KMS-11 (cell line): ENCODE measurements at regions not wholly inside any gene's neighbourhood (a gene's known extent, or its start where the extent isn't known, plus 50 kb on each side); places are given as distances from the start of the nearest gene placed in this dataset.

ENCODE experiments used
- H2AFZ ChIP-seq: fragments of 200-600 bp; sonication (generic); 2 replicates; pipeline ENCODE4 v1.6.1; 2016; ENCODE audit warnings: antibody characterized with exemption, mixed run types, low read depth
- H3K27ac ChIP-seq: fragments of 200-600 bp; sonication (generic); 2 replicates; pipeline ENCODE4 v1.6.1; 2016; ENCODE audit warnings: mild to moderate bottlenecking, mixed run types
- H3K27me3 ChIP-seq: fragments of 200-600 bp; sonication (generic); 2 replicates; pipeline ENCODE4 v1.6.1; 2017; ENCODE audit warnings: mild to moderate bottlenecking, low read depth, mixed run types, moderate library complexity; ENCODE audit not compliant: insufficient read depth
- H3K36me3 ChIP-seq: fragments of 200-600 bp; sonication (generic); 2 replicates; pipeline ENCODE4 v1.6.1; 2017; ENCODE audit warnings: mild to moderate bottlenecking, mixed run types; ENCODE audit not compliant: insufficient read depth
- H3K4me1 ChIP-seq: fragments of 200-600 bp; sonication (generic); 2 replicates; pipeline ENCODE4 v1.6.1; 2016; ENCODE audit warnings: mild to moderate bottlenecking, low read depth, mixed run types; ENCODE audit not compliant: poor library complexity, severe bottlenecking
- H3K4me2 ChIP-seq: fragments of 200-600 bp; sonication (generic); 2 replicates; pipeline ENCODE4 v1.7.0; 2016; ENCODE audit warnings: mild to moderate bottlenecking, mixed run types
- H3K4me3 ChIP-seq: fragments of 200-600 bp; sonication (generic); IDR thresholded peaks from 2 replicates; pipeline ENCODE4 v1.6.1; 2017; ENCODE audit warnings: low read depth, low read length, mixed read lengths; ENCODE audit not compliant: insufficient read depth
- H3K79me2 ChIP-seq: fragments of 200-600 bp; sonication (generic); 2 replicates; pipeline ENCODE4 v1.6.1; 2016; ENCODE audit warnings: low read depth, mixed run types; ENCODE audit not compliant: insufficient read depth
- H3K9ac ChIP-seq: fragments of 200-600 bp; sonication (generic); 2 replicates; pipeline ENCODE4 v1.6.1; 2016; ENCODE audit warnings: mild to moderate bottlenecking, mixed run types
- H4K20me1 ChIP-seq: fragments of 200-600 bp; sonication (generic); 2 replicates; pipeline ENCODE4 v1.6.1; 2016; ENCODE audit warnings: mild to moderate bottlenecking, mixed run types; ENCODE audit not compliant: insufficient read depth
- TF ChIP-seq, protein P1 (sequence below): fragments of 200-600 bp; sonication (generic); conservative IDR thresholded peaks from 2 replicates; pipeline ENCODE4 v1.6.1; 2017; ENCODE audit warnings: low read depth, mild to moderate bottlenecking, antibody characterized with exemption, low read length, moderate library complexity, mixed read lengths

DNA sequence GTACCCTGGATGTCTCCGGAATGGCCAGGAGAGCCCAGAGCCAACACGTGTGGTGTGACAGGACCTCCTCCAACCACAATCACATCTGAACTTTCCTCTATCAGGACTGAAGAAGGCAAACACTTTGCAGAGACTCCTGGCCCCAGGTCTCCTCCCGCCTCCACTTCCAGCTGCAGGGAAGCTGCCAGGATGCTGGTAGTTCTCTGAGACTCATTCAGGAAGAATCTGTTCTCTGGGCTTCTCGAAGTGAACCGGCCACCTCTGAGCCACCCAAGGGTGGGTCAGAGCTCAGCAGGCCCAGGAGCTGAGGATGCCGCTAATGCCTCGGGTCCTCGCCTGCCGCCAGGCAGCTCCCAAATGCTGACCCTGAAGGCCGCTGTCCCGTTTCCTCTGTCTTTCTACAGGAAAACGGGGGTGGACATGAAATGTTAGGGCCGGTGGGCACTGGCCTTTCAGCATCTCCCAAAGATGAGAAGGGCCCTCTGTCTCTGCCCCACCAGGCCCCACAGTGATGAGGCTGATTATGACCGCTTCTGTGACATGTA is 789.9 kb downstream of the BRD1 start:
- H3K4me2 ChIP-seq = no peak overlapping the region
- no peaks in the 10 kb centered on the region for H4K20me1 ChIP-seq
- no peaks in the 10 kb centered on the region for H3K4me1 ChIP-seq
- no peaks in the 10 kb centered on the region for H3K36me3 ChIP-seq
- no peak overlapping the region for H3K4me3 ChIP-seq
- H3K27ac ChIP-seq = no peak overlapping the region
- H3K27me3 ChIP-seq = no peaks in the 10 kb centered on the region; the same call in 1 of the 2 replicates
- TF ChIP-seq, protein P1, sequence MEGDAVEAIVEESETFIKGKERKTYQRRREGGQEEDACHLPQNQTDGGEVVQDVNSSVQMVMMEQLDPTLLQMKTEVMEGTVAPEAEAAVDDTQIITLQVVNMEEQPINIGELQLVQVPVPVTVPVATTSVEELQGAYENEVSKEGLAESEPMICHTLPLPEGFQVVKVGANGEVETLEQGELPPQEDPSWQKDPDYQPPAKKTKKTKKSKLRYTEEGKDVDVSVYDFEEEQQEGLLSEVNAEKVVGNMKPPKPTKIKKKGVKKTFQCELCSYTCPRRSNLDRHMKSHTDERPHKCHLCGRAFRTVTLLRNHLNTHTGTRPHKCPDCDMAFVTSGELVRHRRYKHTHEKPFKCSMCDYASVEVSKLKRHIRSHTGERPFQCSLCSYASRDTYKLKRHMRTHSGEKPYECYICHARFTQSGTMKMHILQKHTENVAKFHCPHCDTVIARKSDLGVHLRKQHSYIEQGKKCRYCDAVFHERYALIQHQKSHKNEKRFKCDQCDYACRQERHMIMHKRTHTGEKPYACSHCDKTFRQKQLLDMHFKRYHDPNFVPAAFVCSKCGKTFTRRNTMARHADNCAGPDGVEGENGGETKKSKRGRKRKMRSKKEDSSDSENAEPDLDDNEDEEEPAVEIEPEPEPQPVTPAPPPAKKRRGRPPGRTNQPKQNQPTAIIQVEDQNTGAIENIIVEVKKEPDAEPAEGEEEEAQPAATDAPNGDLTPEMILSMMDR = no peak
- H3K79me2 ChIP-seq = no peaks in the 10 kb centered on the region
- H2AFZ ChIP-seq = no peak overlapping the region
- H3K9ac ChIP-seq = no peak overlapping the region

- no peak overlapping the region for H3K4me2 ChIP-seq
These were observed 791.2 kb downstream of the BRD1 start for GRCh38 chr22:49036513-49036912.

GRCh38 chr22:49035818-49036457 is 791.7 kb downstream of the BRD1 start:
- no peaks in the 10 kb centered on the region for H4K20me1 ChIP-seq
- no peak overlapping the region for H3K4me3 ChIP-seq
- TF ChIP-seq, protein P1 = no peak
- H3K4me2 ChIP-seq = no peak overlapping the region
- H3K36me3 ChIP-seq = no peaks in the 10 kb centered on the region
- no peaks in the 10 kb centered on the region for H3K79me2 ChIP-seq
- H2AFZ ChIP-seq = no peak overlapping the region
- H3K27ac ChIP-seq = no peak overlapping the region
- H3K27me3 ChIP-seq = no peaks in the 10 kb centered on the region; the same call in 1 of the 2 replicates
- no peak overlapping the region for H3K9ac ChIP-seq
- H3K4me1 ChIP-seq = no peaks in the 10 kb centered on the region

More at GRCh38 chr22:49036513-49036912, 791.2 kb downstream of the BRD1 start:
- H3K36me3 ChIP-seq = no peaks in the 10 kb centered on the region
- no peak overlapping the region for H3K4me3 ChIP-seq
- H2AFZ ChIP-seq = no peak overlapping the region
- no peaks in the 10 kb centered on the region; the same call in 1 of the 2 replicates for H3K27me3 ChIP-seq
- H3K4me1 ChIP-seq = no peaks in the 10 kb centered on the region
- no peak overlapping the region for H3K27ac ChIP-seq
- no peaks in the 10 kb centered on the region for H4K20me1 ChIP-seq
- H3K79me2 ChIP-seq = no peaks in the 10 kb centered on the region
- TF ChIP-seq, protein P1 = no peak
- H3K9ac ChIP-seq = no peak overlapping the region

GRCh38 chr22:49034836-49035817 is 792.5 kb downstream of the BRD1 start:
- H3K27me3 ChIP-seq = no peaks in the 10 kb centered on the region
- H3K27ac ChIP-seq = no peak overlapping the region
- no peak overlapping the region for H3K9ac ChIP-seq
- no peaks in the 10 kb centered on the region for H3K4me1 ChIP-seq
- H4K20me1 ChIP-seq = no peaks in the 10 kb centered on the region
- TF ChIP-seq, protein P1 = no peak
- no peak overlapping the region for H3K4me2 ChIP-seq
- H3K79me2 ChIP-seq = no peaks in the 10 kb centered on the region
- H3K4me3 ChIP-seq = no peak overlapping the region
- H2AFZ ChIP-seq = no peak overlapping the region
- no peaks in the 10 kb centered on the region for H3K36me3 ChIP-seq
